GM12892 (cell line): ENCODE measurements at regions not wholly inside any gene's neighbourhood (a gene's known extent, or its start where the extent isn't known, plus 50 kb on each side); places are given as distances from the start of the nearest gene placed in this dataset.

Experiments used
- DNase-seq: peaks from one replicate; pipeline ENCODE4 v3.0.0; 2011; ENCODE audit not compliant: insufficient read length
- FAIRE-seq: peaks from 2 replicates; lab custom pipeline; 2011; peaks lifted over from hg19 to GRCh38; lab: Jason Lieb, UNC
- POLR2A ChIP-seq: IDR thresholded peaks from 2 replicates; pipeline ENCODE4 v1.6.1; 2011; ENCODE audit warnings: low read depth, low read length, control low read depth
- POLR2AphosphoS5 ChIP-seq: IDR thresholded peaks from 2 replicates; pipeline ENCODE4 v1.6.1; 2011; ENCODE audit warnings: low read depth, low read length, control low read depth
- TAF1 ChIP-seq: IDR thresholded peaks from 2 replicates; pipeline ENCODE4 v1.6.1; 2011; ENCODE audit warnings: low read depth, mild to moderate bottlenecking, control low read depth, low read length, borderline replicate concordance

GRCh38 chr3:157752956-157753786, 250.0 kb upstream of the VEPH1 start:
- FAIRE-seq: no peak

GRCh38 chr3:157752554-157752953, 249.3 kb upstream of the VEPH1 start:
- TF ChIP-seq POLR2AphosphoS5: no peak
- no peak for TF ChIP-seq TAF1
- TF ChIP-seq POLR2A: no peak
- no peak for DNase-seq
- no peak for FAIRE-seq

More at GRCh38 chr3:157752956-157753786, 250.0 kb upstream of the VEPH1 start:
- TF ChIP-seq POLR2A (no peak), POLR2AphosphoS5 (no peak), TAF1 (no peak)
- DNase-seq: no peak

GRCh38 chr3:157751386-157751785, 248.2 kb upstream of the VEPH1 start:
- TF ChIP-seq POLR2AphosphoS5 (no peak), TAF1 (no peak), POLR2A (no peak)
- DNase-seq (no peak), FAIRE-seq (no peak)

GRCh38 chr3:157746391-157746790, 243.2 kb upstream of the VEPH1 start:
- DNase-seq (no peak), FAIRE-seq (no peak)

GRCh38 chr3:157741607-157742006, 238.4 kb upstream of the VEPH1 start:
- DNase-seq (no peak), FAIRE-seq (no peak)
- TF ChIP-seq POLR2AphosphoS5 (no peak), POLR2A (no peak), TAF1 (no peak)

More at GRCh38 chr3:157746391-157746790, 243.2 kb upstream of the VEPH1 start:
- TF ChIP-seq POLR2A (no peak), POLR2AphosphoS5 (no peak), TAF1 (no peak)

GRCh38 chr3:157738441-157738840, 235.2 kb upstream of the VEPH1 start:
- DNase-seq (no peak), FAIRE-seq (no peak)
- TF ChIP-seq POLR2AphosphoS5 (no peak), POLR2A (no peak)

- TF ChIP-seq TAF1 (no peak), POLR2AphosphoS5 (no peak), POLR2A (no peak)
- DNase-seq (no peak), FAIRE-seq (no peak)
These were observed 215.6 kb upstream of the VEPH1 start for GRCh38 chr3:157718800-157719199.

- DNase-seq (no peak), FAIRE-seq (no peak)
- TF ChIP-seq TAF1: no peak
- no peak for TF ChIP-seq POLR2A
- TF ChIP-seq POLR2AphosphoS5: no peak
These were observed 209.9 kb upstream of the VEPH1 start for GRCh38 chr3:157713101-157713500.

- no peak for FAIRE-seq
- TF ChIP-seq TAF1 (no peak), POLR2AphosphoS5 (no peak), POLR2A (no peak)
- DNase-seq: no peak
These were observed 202.0 kb upstream of the VEPH1 start for GRCh38 chr3:157705258-157705657.

GRCh38 chr3:157700405-157700804, 197.2 kb upstream of the VEPH1 start:
- no peak for DNase-seq
- TF ChIP-seq POLR2A: no peak
- no peak for TF ChIP-seq POLR2AphosphoS5
- TF ChIP-seq TAF1: no peak
- no peak for FAIRE-seq

- TF ChIP-seq POLR2AphosphoS5 (no peak), TAF1 (no peak), POLR2A (no peak)
- FAIRE-seq: no peak
- no peak for DNase-seq
These were observed 192.4 kb upstream of the VEPH1 start for GRCh38 chr3:157695586-157695985.

GRCh38 chr3:157695103-157695502, 191.9 kb upstream of the VEPH1 start:
- FAIRE-seq: no peak
- TF ChIP-seq POLR2A (no peak), TAF1 (no peak), POLR2AphosphoS5 (no peak)
- no peak for DNase-seq
